Heart left ventricle (tissue), 16 donors: ENCODE measurements at regions not wholly inside any gene's neighbourhood (a gene's known extent, or its start where the extent isn't known, plus 50 kb on each side); places are given as distances from the start of the nearest gene placed in this dataset.

Experiments used
- ATAC-seq, 4 donors: fragments of 200-7000 bp; cut with Tn5 transposase; one replicate each; pipeline ENCODE4 v1.9.1; 2020 to 2022; ENCODE audit warnings: moderate library complexity in 4 of 4, mild to moderate bottlenecking in 3 of 4, moderate number of reproducible peaks in 1 of 4
- DNase-seq, 5 donors: peaks; one replicate each; pipeline ENCODE4 v3.0.0-alpha.2; 2020
- H3K27ac ChIP-seq, 12 donors: fragments of 200-600 bp; sonication (generic) in 4 of 12; one replicate each; pipeline versions ENCODE4 v1.5.0 to v1.8.0; 2016 to 2022; ENCODE audit warnings: mild to moderate bottlenecking in 2 of 12
- H3K27me3 ChIP-seq, 9 donors: fragments of 200-600 bp; sonication (generic) in 2 of 9; one replicate each; pipeline versions ENCODE4 v1.5.1 to v1.8.0; 2016 to 2022; ENCODE audit warnings: mild to moderate bottlenecking in 3 of 9
- H3K36me3 ChIP-seq, 9 donors: fragments of 200-600 bp; sonication (generic) in 2 of 9; one replicate each; pipeline versions ENCODE4 v1.5.0 to v1.8.0; 2018 to 2022; ENCODE audit warnings: mild to moderate bottlenecking in 2 of 9
- H3K4me1 ChIP-seq, 12 donors: fragments of 200-600 bp; sonication (generic) in 4 of 12; one replicate each; pipeline versions ENCODE4 v1.5.0 to v1.8.0; 2016 to 2022; ENCODE audit warnings: mild to moderate bottlenecking in 3 of 12
- H3K4me3 ChIP-seq, 12 donors: fragments of 200-600 bp; sonication (generic) in 4 of 12; one replicate each; pipeline versions ENCODE4 v1.5.0 to v1.8.0; 2017 to 2022; ENCODE audit warnings: mild to moderate bottlenecking in 9 of 12, moderate library complexity in 4 of 12
- H3K9me3 ChIP-seq, 12 donors: fragments of 200-600 bp; sonication (generic) in 4 of 12; one replicate each; pipeline versions ENCODE4 v1.5.0 to v1.8.0; 2016 to 2022; ENCODE audit warnings: mild to moderate bottlenecking in 1 of 12
- CTCF ChIP-seq, 12 donors: fragments of 200-600 bp; sonication (generic) in 4 of 12; IDR thresholded peaks; one replicate each; pipeline versions ENCODE4 v1.5.0 to v1.8.0; 2018 to 2022; ENCODE audit warnings: antibody characterized with exemption in 12 of 12, mild to moderate bottlenecking in 5 of 12
- POLR2A ChIP-seq, 2 donors: fragments of 450-650 bp; IDR thresholded peaks; one replicate each; pipeline ENCODE4 v1.6.1; 2017; ENCODE audit warnings: antibody characterized with exemption in 2 of 2, mild to moderate bottlenecking in 2 of 2, moderate library complexity in 2 of 2
- WGBS, 4 donors: extraction: QIAGEN DNeasy Blood & Tissue Kit in 2 of 4; methylation state at CpG; one replicate each; pipeline versions ENCODE4 v1.1.5 to v1.1.7; 2013 to 2018; 5-methylcytosine and 5-hydroxymethylcytosine counted together
- intact Hi-C, 10 donors: fragments of 100-400 bp; cut with DNase I; formaldehyde crosslinking; loops; one replicate each; pipeline versions ENCODE4 v1.11.1 to v1.14.2; 2022
- donor health status: ischemic (EF 13 %, LVEDD 7.1; RV severe dilation, severe dysfunction).
- donor health status: healthy with polysubstance abuse.
- donor health status: DM: no; HTN: yes; CAD: no.
- donor health status: DM: no; HTN: no; CAD: no.
- donor health status: ischemic (EF 25% LVEDD 6.9; RV normal size, moderate dysfunction).
- donor health status: ischemic (EF 25% LVEDD 5.7; RV mildly dilated, moderate dysfunction).
- donor health status: healthy.
- donor health status: DM: yes; HTN: yes; CAD: no.
- donor health status: ischemic (EF 35%, LVEDD 5.7; RV mildly dilated, moderate dysfunction).
- donor health status: nonischemic (EF 11% LVEDD 7.7; RV severe dilation, severe dysfunction).
- donor health status: DM: yes; HTN: yes; CAD: no.
- donor health status: PGD.
- donor health status: ischemic (EF 29% LVEDD 5.4; RV normal size, mild dysfunction).
- donor health status: nonischemic (EF 23%, LVEDD 6.1; RV moderate dilation, normal function).

GRCh38 chr4:83996254-83996653 is 460.3 kb downstream of the GPAT3 start:
- ATAC-seq = no peak
- DNase-seq = no peak
- Histone ChIP-seq H3K27ac (no peak overlapping the region), H3K27me3 (peaks cover 0 to 6% (median 0%) of the 10 kb centered on the region in 9 donors), H3K36me3 (no peaks in the 10 kb centered on the region), H3K4me3 (no peak overlapping the region), H3K4me1 (no peaks in the 10 kb centered on the region), H3K9me3 (no peaks in the 10 kb centered on the region)
- WGBS, 4 donors = 44 to 49% (median 46%) methylated on average over 3 of the region's 3 CpGs
- intact Hi-C loops = no loop called here
- no peak for TF ChIP-seq POLR2A (IDR thresholded peaks at IDR 0.05)
- TF ChIP-seq CTCF (IDR thresholded peaks at IDR 0.05) = no peak

- H3K4me1 ChIP-seq = no peaks in the 10 kb centered on the region
- no peak overlapping the region for H3K27ac ChIP-seq
- peaks cover 0 to 6% (median 0%) of the 10 kb centered on the region in 12 donors for H3K9me3 ChIP-seq
- no peaks in the 10 kb centered on the region for H3K36me3 ChIP-seq
- no peak overlapping the region for H3K4me3 ChIP-seq
- WGBS, 4 donors = 44 to 49% (median 45%) methylated on average over 6 to 7 of the region's 7 CpGs
- TF ChIP-seq POLR2A (IDR thresholded peaks at IDR 0.05) = no peak
- TF ChIP-seq CTCF (IDR thresholded peaks at IDR 0.05) = no peak
- no peak for ATAC-seq
- DNase-seq = no peak
- peaks cover 0 to 6% (median 0%) of the 10 kb centered on the region in 9 donors for H3K27me3 ChIP-seq
- intact Hi-C loops = no loop called here
These were observed 457.9 kb downstream of the GPAT3 start for GRCh38 chr4:83993774-83994173.

- Histone ChIP-seq H3K9me3 (peaks cover 0 to 6% (median 0%) of the 10 kb centered on the region in 12 donors), H3K4me1 (no peaks in the 10 kb centered on the region), H3K4me3 (no peak overlapping the region), H3K27ac (no peak overlapping the region), H3K36me3 (no peaks in the 10 kb centered on the region), H3K27me3 (peaks cover 0 to 6% (median 0%) of the 10 kb centered on the region in 9 donors)
- ATAC-seq = no peak
- 61 to 69% (median 65%) methylated on average over 7 of the region's 7 CpGs for WGBS, 4 donors
- intact Hi-C loops = no loop called here
- TF ChIP-seq POLR2A (IDR thresholded peaks at IDR 0.05) (no peak), CTCF (IDR thresholded peaks at IDR 0.05) (no peak)
- DNase-seq = no peak
These were observed 453.9 kb downstream of the GPAT3 start for GRCh38 chr4:83989835-83990234.

GRCh38 chr4:83981156-83981555 is 445.2 kb downstream of the GPAT3 start:
- H3K4me3 ChIP-seq = no peak overlapping the region
- no peaks in the 10 kb centered on the region for H3K36me3 ChIP-seq
- ATAC-seq (no peak), DNase-seq (no peak)
- no peak for TF ChIP-seq POLR2A (IDR thresholded peaks at IDR 0.05)
- no peak for TF ChIP-seq CTCF (IDR thresholded peaks at IDR 0.05)
- no peak overlapping the region for H3K27ac ChIP-seq
- H3K9me3 ChIP-seq = peaks cover 0 to 10% (median 0%) of the 10 kb centered on the region in 12 donors
- intact Hi-C loops = no loop called here
- 88 to 93% (median 91%) methylated on average over 4 of the region's 4 CpGs for WGBS, 4 donors
- H3K27me3 ChIP-seq = peaks cover 0 to 2% (median 0%) of the 10 kb centered on the region in 9 donors
- H3K4me1 ChIP-seq = no peaks in the 10 kb centered on the region
